ENCODE measurements at regions not wholly inside any gene's neighbourhood (a gene's known extent, or its start where the extent isn't known, plus 50 kb on each side); places are given as distances from the start of the nearest gene placed in this dataset.

GRCh38 chr9:100927763-100928162, 100.8 kb upstream of the PLPPR1 start:
- no peak for FAIRE-seq

GRCh38 chr9:100933656-100934055, 94.9 kb upstream of the PLPPR1 start:
- DNase-seq (ENCODE audit: extremely low spot score, insufficient read length, low read depth), result no peak
- no peak for FAIRE-seq

More at GRCh38 chr9:100927763-100928162, 100.8 kb upstream of the PLPPR1 start:
- DNase-seq (ENCODE audit: extremely low spot score, insufficient read length, low read depth), result no peak

- FAIRE-seq, result no peak
- DNase-seq (ENCODE audit: extremely low spot score, insufficient read length, low read depth), result no peak
Measured at GRCh38 chr9:100937382-100937781, 91.1 kb upstream of the PLPPR1 start.

- no peak for DNase-seq (ENCODE audit: extremely low spot score, insufficient read length, low read depth)
- FAIRE-seq, result no peak
Measured at GRCh38 chr9:100938507-100938906, 90.0 kb upstream of the PLPPR1 start.

DNA sequence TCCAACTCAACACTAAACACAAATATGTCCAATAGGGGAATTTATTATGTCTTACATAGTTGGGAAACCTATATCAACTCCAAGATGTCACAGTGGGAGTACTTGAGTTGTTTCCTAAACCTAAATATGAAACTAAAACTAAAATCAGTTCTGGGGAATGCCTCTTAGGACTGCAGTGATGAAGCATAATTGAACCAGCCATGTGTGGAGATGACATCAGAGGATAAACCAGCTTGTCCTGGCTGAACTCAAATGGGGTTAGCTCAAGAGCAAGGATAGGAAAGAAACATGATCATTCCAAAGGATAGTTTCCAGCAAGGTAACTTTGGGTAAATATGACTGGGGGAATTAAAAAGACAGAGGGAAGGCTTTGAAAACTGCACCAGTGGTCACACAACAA, 88.9 kb upstream of the PLPPR1 start:
- no peak for DNase-seq (ENCODE audit: extremely low spot score, insufficient read length, low read depth)
- FAIRE-seq, result no peak

GRCh38 chr9:100959226-100959625, 69.3 kb upstream of the PLPPR1 start:
- FAIRE-seq, result no peak

More at GRCh38 chr9:100959226-100959625, 69.3 kb upstream of the PLPPR1 start:
- DNase-seq (ENCODE audit: extremely low spot score, insufficient read length, low read depth), result no peak

Data from GM18507 (cell line).